ENCODE measurements at regions not wholly inside any gene's neighbourhood (a gene's known extent, or its start where the extent isn't known, plus 50 kb on each side); places are given as distances from the start of the nearest gene placed in this dataset.

GRCh38 chr13:82938644-82939043, 943.6 kb downstream of the SLITRK1 start:
- POLR2A ChIA-PET: no interaction called here
- Mint-ChIP-seq H3K9me3 (peaks cover 2% of the 10 kb centered on the region), H3K36me3 (ENCODE audit: low read depth) (no peaks in the 10 kb centered on the region), H3K4me3 (no peak overlapping the region), H3K4me1 (no peaks in the 10 kb centered on the region), H3K27me3 (no peaks in the 10 kb centered on the region), H3K27ac (no peak overlapping the region)
- DNase-seq (no peak), ATAC-seq (ENCODE audit: low read depth) (no peak)
- CTCF ChIA-PET: no interaction called here
- TF ChIP-seq CTCF (IDR thresholded peaks at IDR 0.05): no peak
- intact Hi-C loops (cut with micrococcal nuclease): no loop called here

GRCh38 chr13:82934000-82934399, 948.3 kb downstream of the SLITRK1 start:
- peaks cover 2% of the 10 kb centered on the region for H3K9me3 Mint-ChIP-seq
- POLR2A ChIA-PET: no interaction called here
- no peaks in the 10 kb centered on the region for H3K4me1 Mint-ChIP-seq
- CTCF ChIA-PET: no interaction called here
- H3K27ac Mint-ChIP-seq: no peak overlapping the region
- H3K4me3 Mint-ChIP-seq: no peak overlapping the region
- TF ChIP-seq CTCF (IDR thresholded peaks at IDR 0.05): no peak
- intact Hi-C loops (cut with micrococcal nuclease): no loop called here
- DNase-seq (no peak), ATAC-seq (ENCODE audit: low read depth) (no peak)
- H3K27me3 Mint-ChIP-seq: no peaks in the 10 kb centered on the region
- H3K36me3 Mint-ChIP-seq (ENCODE audit: low read depth): no peaks in the 10 kb centered on the region

GRCh38 chr13:82925114-82925513, 957.2 kb downstream of the SLITRK1 start:
- TF ChIP-seq CTCF (IDR thresholded peaks at IDR 0.05): no peak
- Mint-ChIP-seq H3K36me3 (ENCODE audit: low read depth) (no peaks in the 10 kb centered on the region), H3K9me3 (no peaks in the 10 kb centered on the region), H3K4me3 (no peak overlapping the region), H3K27ac (no peak overlapping the region), H3K4me1 (no peaks in the 10 kb centered on the region), H3K27me3 (no peaks in the 10 kb centered on the region)
- intact Hi-C loops (cut with micrococcal nuclease): no loop called here
- ATAC-seq (ENCODE audit: low read depth): no peak
- ChIA-PET CTCF (no interaction called here), POLR2A (interaction anchor here (0.7 kb wide), 1 partner anchor 124 kb away, joined by 3 read pairs; no protein-coding TSS in a partner anchor)
- no peak for DNase-seq

GRCh38 chr13:82917984-82918383, 964.3 kb downstream of the SLITRK1 start:
- peaks cover 7% of the 10 kb centered on the region for H3K9me3 Mint-ChIP-seq
- POLR2A ChIA-PET: no interaction called here
- no peaks in the 10 kb centered on the region for H3K27me3 Mint-ChIP-seq
- H3K4me3 Mint-ChIP-seq: no peak overlapping the region
- CTCF ChIA-PET: no interaction called here
- H3K4me1 Mint-ChIP-seq: no peaks in the 10 kb centered on the region
- TF ChIP-seq CTCF (IDR thresholded peaks at IDR 0.05): no peak
- intact Hi-C loops (cut with micrococcal nuclease): no loop called here
- no peaks in the 10 kb centered on the region for H3K36me3 Mint-ChIP-seq (ENCODE audit: low read depth)
- no peak for ATAC-seq (ENCODE audit: low read depth)
- H3K27ac Mint-ChIP-seq: no peak overlapping the region
- no peak for DNase-seq

GRCh38 chr13:82912564-82912963, 969.7 kb downstream of the SLITRK1 start:
- DNase-seq: no peak
- H3K4me1 Mint-ChIP-seq: no peaks in the 10 kb centered on the region
- no peak for ATAC-seq (ENCODE audit: low read depth)
- intact Hi-C loops (cut with micrococcal nuclease): no loop called here
- ChIA-PET CTCF (no interaction called here), POLR2A (no interaction called here)
- H3K36me3 Mint-ChIP-seq (ENCODE audit: low read depth): no peaks in the 10 kb centered on the region
- no peaks in the 10 kb centered on the region for H3K27me3 Mint-ChIP-seq
- no peak overlapping the region for H3K4me3 Mint-ChIP-seq
- H3K9me3 Mint-ChIP-seq: peaks cover 10% of the 10 kb centered on the region
- H3K27ac Mint-ChIP-seq: no peak overlapping the region
- TF ChIP-seq CTCF (IDR thresholded peaks at IDR 0.05): no peak
